ENCODE measurements at regions not wholly inside any gene's neighbourhood (a gene's known extent, or its start where the extent isn't known, plus 50 kb on each side); places are given as distances from the start of the nearest gene placed in this dataset.

DNA sequence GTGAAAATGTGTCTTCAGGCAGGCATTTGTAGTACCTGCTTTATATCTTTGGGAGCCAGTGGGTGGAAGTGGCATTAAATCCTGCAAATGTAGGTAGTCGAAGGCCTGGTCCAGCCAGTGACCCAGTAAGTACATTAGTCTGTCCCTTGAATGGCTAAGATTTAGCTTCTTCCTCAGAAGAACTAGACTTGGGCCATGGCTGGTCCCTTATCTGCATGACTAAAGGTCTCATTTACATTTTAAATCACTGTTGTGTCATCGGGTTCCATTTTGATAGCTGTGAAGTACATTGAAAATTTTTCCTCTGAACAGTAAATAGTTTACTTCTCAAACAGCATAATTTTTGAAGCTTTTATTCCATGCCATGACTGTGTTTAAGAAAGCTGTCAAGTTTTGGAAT is 438.4 kb upstream of the KLHL29 start:
- POLR2A ChIA-PET: no interaction called here
- Histone ChIP-seq H3K27ac (ENCODE audit: extremely low read depth, low read depth, low read length) (no peak overlapping the region), H3K36me3 (ENCODE audit: control insufficient read depth in 2 of 2, insufficient read depth in 1 of 2, low read length in 2 of 2) (no peaks in the 10 kb centered on the region), H3K4me3 (ENCODE audit: low read depth, low read length) (no peak overlapping the region), H3K9me3 (ENCODE audit: control insufficient read depth, insufficient read depth, low read depth, low read length) (no peaks in the 10 kb centered on the region), H3K4me1 (ENCODE audit: control insufficient read depth, insufficient read depth, low read length) (no peaks in the 10 kb centered on the region)
- CTCF ChIA-PET: no interaction called here
- TF ChIP-seq ZXDB (tag by site-specific recombination; IDR thresholded peaks at IDR 0.05) (no peak), ZNF302 (tag by site-specific recombination; IDR thresholded peaks at IDR 0.05; ENCODE audit: low read depth) (no peak), ZNF548 (tag by site-specific recombination; IDR thresholded peaks at IDR 0.05) (no peak), GLIS1 (tag by site-specific recombination; IDR thresholded peaks at IDR 0.05) (no peak), ZNF777 (tag by site-specific recombination; IDR thresholded peaks at IDR 0.05; ENCODE audit: borderline replicate concordance) (no peak), ZNF830 (tag by site-specific recombination; IDR thresholded peaks at IDR 0.05; ENCODE audit: low read depth) (no peak), GLI2 (tag by site-specific recombination; IDR thresholded peaks at IDR 0.05; ENCODE audit: borderline replicate concordance, low read depth) (no peak), ZEB2 (tag by site-specific recombination; IDR thresholded peaks at IDR 0.05) (no peak), ZNF610 (tag by site-specific recombination; IDR thresholded peaks at IDR 0.05; ENCODE audit: borderline replicate concordance) (no peak), ZNF843 (tag by site-specific recombination; IDR thresholded peaks at IDR 0.05) (no peak), AEBP2 (tag by site-specific recombination; IDR thresholded peaks at IDR 0.05; ENCODE audit: borderline replicate concordance) (no peak)
- TF ChIP-seq, protein P1, sequence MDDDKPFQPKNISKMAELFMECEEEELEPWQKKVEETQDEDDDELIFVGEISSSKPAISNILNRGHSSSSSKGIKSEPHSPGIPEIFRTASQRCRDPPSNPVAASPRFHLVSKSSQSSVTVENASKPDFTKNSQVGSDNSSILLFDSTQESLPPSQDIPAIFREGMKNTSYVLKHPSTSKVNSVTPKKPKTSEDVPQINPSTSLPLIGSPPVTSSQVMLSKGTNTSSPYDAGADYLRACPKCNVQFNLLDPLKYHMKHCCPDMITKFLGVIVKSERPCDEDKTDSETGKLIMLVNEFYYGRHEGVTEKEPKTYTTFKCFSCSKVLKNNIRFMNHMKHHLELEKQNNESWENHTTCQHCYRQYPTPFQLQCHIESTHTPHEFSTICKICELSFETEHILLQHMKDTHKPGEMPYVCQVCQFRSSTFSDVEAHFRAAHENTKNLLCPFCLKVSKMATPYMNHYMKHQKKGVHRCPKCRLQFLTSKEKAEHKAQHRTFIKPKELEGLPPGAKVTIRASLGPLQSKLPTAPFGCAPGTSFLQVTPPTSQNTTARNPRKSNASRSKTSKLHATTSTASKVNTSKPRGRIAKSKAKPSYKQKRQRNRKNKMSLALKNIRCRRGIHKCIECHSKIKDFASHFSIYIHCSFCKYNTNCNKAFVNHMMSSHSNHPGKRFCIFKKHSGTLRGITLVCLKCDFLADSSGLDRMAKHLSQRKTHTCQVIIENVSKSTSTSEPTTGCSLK (tag by site-specific recombination; IDR thresholded peaks at IDR 0.05): no peak
- TF ChIP-seq, protein P2, sequence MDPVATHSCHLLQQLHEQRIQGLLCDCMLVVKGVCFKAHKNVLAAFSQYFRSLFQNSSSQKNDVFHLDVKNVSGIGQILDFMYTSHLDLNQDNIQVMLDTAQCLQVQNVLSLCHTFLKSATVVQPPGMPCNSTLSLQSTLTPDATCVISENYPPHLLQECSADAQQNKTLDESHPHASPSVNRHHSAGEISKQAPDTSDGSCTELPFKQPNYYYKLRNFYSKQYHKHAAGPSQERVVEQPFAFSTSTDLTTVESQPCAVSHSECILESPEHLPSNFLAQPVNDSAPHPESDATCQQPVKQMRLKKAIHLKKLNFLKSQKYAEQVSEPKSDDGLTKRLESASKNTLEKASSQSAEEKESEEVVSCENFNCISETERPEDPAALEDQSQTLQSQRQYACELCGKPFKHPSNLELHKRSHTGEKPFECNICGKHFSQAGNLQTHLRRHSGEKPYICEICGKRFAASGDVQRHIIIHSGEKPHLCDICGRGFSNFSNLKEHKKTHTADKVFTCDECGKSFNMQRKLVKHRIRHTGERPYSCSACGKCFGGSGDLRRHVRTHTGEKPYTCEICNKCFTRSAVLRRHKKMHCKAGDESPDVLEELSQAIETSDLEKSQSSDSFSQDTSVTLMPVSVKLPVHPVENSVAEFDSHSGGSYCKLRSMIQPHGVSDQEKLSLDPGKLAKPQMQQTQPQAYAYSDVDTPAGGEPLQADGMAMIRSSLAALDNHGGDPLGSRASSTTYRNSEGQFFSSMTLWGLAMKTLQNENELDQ (tag by site-specific recombination; IDR thresholded peaks at IDR 0.05; ENCODE audit: low read depth): no peak

- ChIA-PET POLR2A (no interaction called here), CTCF (no interaction called here)
- no peak overlapping the region for H3K27ac ChIP-seq (ENCODE audit: extremely low read depth, low read depth, low read length)
These were observed 437.2 kb upstream of the KLHL29 start for GRCh38 chr2:22947741-22948140.

GRCh38 chr2:22950431-22950830 is 434.5 kb upstream of the KLHL29 start:
- TF ChIP-seq, protein P3, sequence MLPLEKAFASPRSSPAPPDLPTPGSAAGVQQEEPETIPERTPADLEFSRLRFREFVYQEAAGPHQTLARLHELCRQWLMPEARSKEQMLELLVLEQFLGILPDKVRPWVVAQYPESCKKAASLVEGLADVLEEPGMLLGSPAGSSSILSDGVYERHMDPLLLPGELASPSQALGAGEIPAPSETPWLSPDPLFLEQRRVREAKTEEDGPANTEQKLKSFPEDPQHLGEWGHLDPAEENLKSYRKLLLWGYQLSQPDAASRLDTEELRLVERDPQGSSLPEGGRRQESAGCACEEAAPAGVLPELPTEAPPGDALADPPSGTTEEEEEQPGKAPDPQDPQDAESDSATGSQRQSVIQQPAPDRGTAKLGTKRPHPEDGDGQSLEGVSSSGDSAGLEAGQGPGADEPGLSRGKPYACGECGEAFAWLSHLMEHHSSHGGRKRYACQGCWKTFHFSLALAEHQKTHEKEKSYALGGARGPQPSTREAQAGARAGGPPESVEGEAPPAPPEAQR (tag by site-specific recombination; IDR thresholded peaks at IDR 0.05): no peak
- no peak for TF ChIP-seq ZNF221 (tag by site-specific recombination; IDR thresholded peaks at IDR 0.05; ENCODE audit: borderline replicate concordance)
- TF ChIP-seq ZNF423 (tag by site-specific recombination; IDR thresholded peaks at IDR 0.05): no peak
- TF ChIP-seq, protein P4, sequence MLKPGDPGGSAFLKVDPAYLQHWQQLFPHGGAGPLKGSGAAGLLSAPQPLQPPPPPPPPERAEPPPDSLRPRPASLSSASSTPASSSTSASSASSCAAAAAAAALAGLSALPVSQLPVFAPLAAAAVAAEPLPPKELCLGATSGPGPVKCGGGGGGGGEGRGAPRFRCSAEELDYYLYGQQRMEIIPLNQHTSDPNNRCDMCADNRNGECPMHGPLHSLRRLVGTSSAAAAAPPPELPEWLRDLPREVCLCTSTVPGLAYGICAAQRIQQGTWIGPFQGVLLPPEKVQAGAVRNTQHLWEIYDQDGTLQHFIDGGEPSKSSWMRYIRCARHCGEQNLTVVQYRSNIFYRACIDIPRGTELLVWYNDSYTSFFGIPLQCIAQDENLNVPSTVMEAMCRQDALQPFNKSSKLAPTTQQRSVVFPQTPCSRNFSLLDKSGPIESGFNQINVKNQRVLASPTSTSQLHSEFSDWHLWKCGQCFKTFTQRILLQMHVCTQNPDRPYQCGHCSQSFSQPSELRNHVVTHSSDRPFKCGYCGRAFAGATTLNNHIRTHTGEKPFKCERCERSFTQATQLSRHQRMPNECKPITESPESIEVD (tag by site-specific recombination; IDR thresholded peaks at IDR 0.05): no peak
- no peaks in the 10 kb centered on the region for H3K9me3 ChIP-seq (ENCODE audit: control insufficient read depth, insufficient read depth, low read depth, low read length)
- CTCF ChIA-PET: no interaction called here
- H3K36me3 ChIP-seq (ENCODE audit: control insufficient read depth in 2 of 2, insufficient read depth in 1 of 2, low read length in 2 of 2): no peaks in the 10 kb centered on the region
- H3K4me3 ChIP-seq (ENCODE audit: low read depth, low read length): no peak overlapping the region
- POLR2A ChIA-PET: no interaction called here
- H3K27ac ChIP-seq (ENCODE audit: extremely low read depth, low read depth, low read length): no peak overlapping the region
- no peaks in the 10 kb centered on the region for H3K4me1 ChIP-seq (ENCODE audit: control insufficient read depth, insufficient read depth, low read length)

More at GRCh38 chr2:22947741-22948140, 437.2 kb upstream of the KLHL29 start:
- Histone ChIP-seq H3K4me3 (ENCODE audit: low read depth, low read length) (no peak overlapping the region), H3K4me1 (ENCODE audit: control insufficient read depth, insufficient read depth, low read length) (no peaks in the 10 kb centered on the region), H3K9me3 (ENCODE audit: control insufficient read depth, insufficient read depth, low read depth, low read length) (no peaks in the 10 kb centered on the region), H3K36me3 (ENCODE audit: control insufficient read depth in 2 of 2, insufficient read depth in 1 of 2, low read length in 2 of 2) (no peaks in the 10 kb centered on the region)
- TF ChIP-seq ZNF843 (tag by site-specific recombination; IDR thresholded peaks at IDR 0.05) (no peak), ZNF302 (tag by site-specific recombination; IDR thresholded peaks at IDR 0.05; ENCODE audit: low read depth) (no peak), ZNF585B (tag by site-specific recombination; IDR thresholded peaks at IDR 0.05) (no peak), ZNF140 (tag by site-specific recombination; IDR thresholded peaks at IDR 0.05) (no peak), TRIM28 (IDR thresholded peaks at IDR 0.05; ENCODE audit: borderline replicate concordance, low read length) (no peak)

Measured in HEK293 (cell line).